ENCODE measurements at regions not wholly inside any gene's neighbourhood (a gene's known extent, or its start where the extent isn't known, plus 50 kb on each side); places are given as distances from the start of the nearest gene placed in this dataset.

DNA sequence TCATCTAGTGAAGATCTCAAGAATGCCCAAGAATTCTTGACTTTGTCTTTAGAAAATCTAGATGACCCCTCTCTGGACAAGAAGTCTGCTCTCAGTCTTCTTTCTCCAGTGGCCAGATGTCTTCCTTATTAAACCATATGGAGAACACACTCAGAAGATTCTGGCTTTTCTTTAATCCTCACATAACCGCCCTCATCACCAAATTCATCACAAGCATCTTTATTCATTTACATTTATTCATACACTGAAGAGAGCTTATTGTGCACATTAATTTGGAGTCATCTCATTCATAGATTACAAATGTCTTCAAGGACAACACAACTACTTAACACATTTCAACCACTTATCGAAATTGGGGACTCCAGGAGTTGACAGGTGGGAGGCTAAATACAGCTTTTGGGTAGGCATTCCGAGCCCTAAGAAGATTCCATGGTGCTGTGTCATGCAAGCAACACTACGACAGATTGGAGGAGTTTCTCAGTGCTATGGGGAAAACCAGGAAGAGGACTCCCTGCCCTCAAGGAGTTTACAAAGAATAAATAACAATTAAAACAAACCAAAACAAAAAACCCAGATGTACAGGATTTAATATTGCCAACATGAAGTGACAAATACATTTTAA, 64.8 kb upstream of the LCLAT1 start:
- no peak for TF ChIP-seq CEBPB (IDR thresholded peaks at IDR 0.05)
- no peak overlapping the region for H3K4me3 ChIP-seq
- ATAC-seq (no peak), DNase-seq (ENCODE audit: low read depth in 1 of 2, low spot score in 1 of 2) (no peak), FAIRE-seq (no peak)
- ChIA-PET POLR2A (no interaction called here), CTCF (interaction anchor here (0.6 to 4.0 kb wide), 4 partner anchors 46 to 217 kb away, joined by 3 to 13 read pairs (median 3); no protein-coding TSS in a partner anchor)
- H3K4me2 ChIP-seq, result no peak overlapping the region
- H3K9me3 ChIP-seq, result no peaks in the 10 kb centered on the region
- WGBS (ENCODE audit: missing lambda C conversion rate), result 14% methylated on average over 4 of the region's 4 CpGs
- no peaks in the 10 kb centered on the region for H3K4me1 ChIP-seq
- H3K27ac ChIP-seq, result no peak overlapping the region

DNA sequence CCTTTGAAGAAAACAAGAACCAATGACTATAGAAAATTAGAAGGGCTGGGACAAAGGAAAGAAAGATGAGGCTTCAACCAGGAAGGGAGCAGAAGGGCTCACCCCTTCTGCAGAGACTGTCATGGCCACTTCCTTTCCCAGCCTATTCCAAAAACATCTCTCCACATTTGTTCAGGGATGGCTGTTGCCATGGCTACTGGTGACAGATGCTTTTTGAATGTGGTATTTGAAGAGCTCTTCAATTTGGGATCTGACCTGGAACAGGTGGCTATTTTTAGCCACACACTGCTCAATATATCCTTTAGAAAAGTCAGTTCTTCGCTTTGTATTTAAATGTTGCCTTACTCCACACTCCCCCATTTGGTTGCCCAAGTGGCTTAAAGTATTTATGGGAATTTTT, 64.1 kb upstream of the LCLAT1 start:
- ATAC-seq, result peak in 1 of 2 experiments; percentile 43; a peak in 2 of 6 replicates
- no peak for FAIRE-seq
- 7% methylated on average over 1 of the region's 1 CpG for WGBS (ENCODE audit: missing lambda C conversion rate)
- no peak for DNase-seq (ENCODE audit: low read depth in 1 of 2, low spot score in 1 of 2)
- Histone ChIP-seq H3K27ac (no peak overlapping the region), H3K4me1 (no peaks in the 10 kb centered on the region), H3K4me2 (no peak overlapping the region), H3K4me3 (no peak overlapping the region), H3K9me3 (no peaks in the 10 kb centered on the region)
- ChIA-PET CTCF (interaction anchor here (4.0 kb wide), 1 partner anchor 175 kb away, joined by 13 read pairs; no protein-coding TSS in a partner anchor), POLR2A (no interaction called here)
- TF ChIP-seq EHF (CRISPR knock-in tag; IDR thresholded peaks at IDR 0.05), result no peak
- no peak for TF ChIP-seq HDAC2 (IDR thresholded peaks at IDR 0.05)
- TF ChIP-seq ZFP36 (IDR thresholded peaks at IDR 0.05; ENCODE audit: borderline replicate concordance, partially characterized antibody), result no peak
- TF ChIP-seq ESRRA (IDR thresholded peaks at IDR 0.05; ENCODE audit: borderline replicate concordance, low read length), result no peak
- TF ChIP-seq ATOH8 (CRISPR knock-in tag; IDR thresholded peaks at IDR 0.05; ENCODE audit: low read depth), result no peak
- TF ChIP-seq HEYL (CRISPR knock-in tag; IDR thresholded peaks at IDR 0.05), result no peak
- no peak for TF ChIP-seq CEBPB (IDR thresholded peaks at IDR 0.05)
- TF ChIP-seq CHD2 (IDR thresholded peaks at IDR 0.05; ENCODE audit: low read length, partially characterized antibody), result no peak
- no peak for TF ChIP-seq JUNB (IDR thresholded peaks at IDR 0.05)
- no peak for TF ChIP-seq EHMT2 (IDR thresholded peaks at IDR 0.05; ENCODE audit: low read depth)

GRCh38 chr2:30385327-30385726, 61.7 kb upstream of the LCLAT1 start:
- CTCF ChIA-PET, result interaction anchor here (1.0 to 4.0 kb wide), 4 partner anchors 21 to 328 kb away, joined by 3 to 13 read pairs (median 4); no protein-coding TSS in a partner anchor
- FAIRE-seq (no peak), DNase-seq (ENCODE audit: low read depth in 1 of 2, low spot score in 1 of 2) (peak in 1 of 2 experiments; percentile 36), ATAC-seq (peak; percentile 91 to 92)
- TF ChIP-seq CBX8 (IDR thresholded peaks at IDR 0.05) (no peak), ATOH8 (CRISPR knock-in tag; IDR thresholded peaks at IDR 0.05; ENCODE audit: low read depth) (0 out of 2 replicates have a peak, but pooled peaks have one; percentile 21), JUNB (IDR thresholded peaks at IDR 0.05) (no peak), ESRRA (IDR thresholded peaks at IDR 0.05; ENCODE audit: borderline replicate concordance, low read length) (no peak), FOXS1 (CRISPR knock-in tag; IDR thresholded peaks at IDR 0.05) (no peak), RCOR1 (IDR thresholded peaks at IDR 0.05; ENCODE audit: low read depth, low read length) (no peak), RARB (CRISPR knock-in tag; IDR thresholded peaks at IDR 0.05) (no peak), SMC3 (IDR thresholded peaks at IDR 0.05) (no peak), CTCF (IDR thresholded peaks at IDR 0.05) (no peak), HOXB13 (CRISPR knock-in tag; IDR thresholded peaks at IDR 0.05; ENCODE audit: low read depth) (no peak), MAZ (IDR thresholded peaks at IDR 0.05; ENCODE audit: borderline replicate concordance, low read depth, low read length) (no peak), MAFK (IDR thresholded peaks at IDR 0.05; ENCODE audit: partially characterized antibody) (no peak), SREBF2 (IDR thresholded peaks at IDR 0.05) (no peak), CHD4 (IDR thresholded peaks at IDR 0.05; ENCODE audit: borderline replicate concordance) (no peak), REST (IDR thresholded peaks at IDR 0.05) (peak; percentile 96), MYC (IDR thresholded peaks at IDR 0.05; ENCODE audit: borderline replicate concordance, low read length) (no peak), EHMT2 (IDR thresholded peaks at IDR 0.05; ENCODE audit: low read depth) (peak; percentile 90), POLR2A (IDR thresholded peaks at IDR 0.05; ENCODE audit: low read length) (no peak)
- TF ChIP-seq, protein P1, sequence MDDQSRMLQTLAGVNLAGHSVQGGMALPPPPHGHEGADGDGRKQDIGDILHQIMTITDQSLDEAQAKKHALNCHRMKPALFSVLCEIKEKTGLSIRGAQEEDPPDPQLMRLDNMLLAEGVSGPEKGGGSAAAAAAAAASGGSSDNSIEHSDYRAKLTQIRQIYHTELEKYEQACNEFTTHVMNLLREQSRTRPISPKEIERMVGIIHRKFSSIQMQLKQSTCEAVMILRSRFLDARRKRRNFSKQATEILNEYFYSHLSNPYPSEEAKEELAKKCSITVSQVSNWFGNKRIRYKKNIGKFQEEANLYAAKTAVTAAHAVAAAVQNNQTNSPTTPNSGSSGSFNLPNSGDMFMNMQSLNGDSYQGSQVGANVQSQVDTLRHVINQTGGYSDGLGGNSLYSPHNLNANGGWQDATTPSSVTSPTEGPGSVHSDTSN (IDR thresholded peaks at IDR 0.05), result no peak
- TF ChIP-seq, protein P2, sequence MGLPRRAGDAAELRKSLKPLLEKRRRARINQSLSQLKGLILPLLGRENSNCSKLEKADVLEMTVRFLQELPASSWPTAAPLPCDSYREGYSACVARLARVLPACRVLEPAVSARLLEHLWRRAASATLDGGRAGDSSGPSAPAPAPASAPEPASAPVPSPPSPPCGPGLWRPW (IDR thresholded peaks at IDR 0.05), result no peak
- WGBS (ENCODE audit: missing lambda C conversion rate), result 61% methylated on average over 5 of the region's 5 CpGs
- Histone ChIP-seq H3K4me2 (no peak overlapping the region), H3K27ac (no peak overlapping the region), H3K4me3 (no peak overlapping the region), H3K9me3 (no peaks in the 10 kb centered on the region), H3K4me1 (no peaks in the 10 kb centered on the region)
- POLR2A ChIA-PET, result no interaction called here
